HEK293T (cell line): ENCODE measurements at regions not wholly inside any gene's neighbourhood (a gene's known extent, or its start where the extent isn't known, plus 50 kb on each side); places are given as distances from the start of the nearest gene placed in this dataset.
"Not testable (repeated sequence)": the region's sequence is repeated elsewhere in the genome, so short reads cannot be mapped to it uniquely, and the experiment has no call there.

Experiments
- BHLHE40 ChIP-seq: fragments of 450-650 bp; IDR thresholded peaks from 2 replicates; pipeline ENCODE4 v1.6.1; 2016; ENCODE audit warnings: mild to moderate bottlenecking, moderate library complexity, borderline replicate concordance
- ELF4 ChIP-seq: fragments of 450-650 bp; IDR thresholded peaks from 2 replicates; pipeline ENCODE4 v1.6.1; 2017; ENCODE audit warnings: antibody characterized with exemption
- HDGF ChIP-seq: fragments of 450-650 bp; IDR thresholded peaks from 2 replicates; pipeline ENCODE4 v1.6.1; 2017; ENCODE audit warnings: antibody characterized with exemption, borderline replicate concordance
- PKNOX1 ChIP-seq: fragments of 450-650 bp; IDR thresholded peaks from 2 replicates; pipeline ENCODE4 v1.6.1; 2016
- SP1 ChIP-seq: fragments of 450-650 bp; IDR thresholded peaks from 2 replicates; pipeline ENCODE4 v1.6.1; 2017
- ZNF384 ChIP-seq: fragments of 450-650 bp; IDR thresholded peaks from 2 replicates; pipeline ENCODE4 v1.6.1; 2016

- not testable (repeated sequence) for TF ChIP-seq PKNOX1, ZNF384, HDGF, BHLHE40, SP1, ELF4
These were observed 71.3 kb downstream of the PMAIP1 start for GRCh38 chr18:59971144-59971543.
